A172 (cell line): ENCODE measurements at regions not wholly inside any gene's neighbourhood (a gene's known extent, or its start where the extent isn't known, plus 50 kb on each side); places are given as distances from the start of the nearest gene placed in this dataset.

ENCODE experiments used
- DNase-seq: peaks from one replicate; pipeline ENCODE4 v3.0.0-alpha.2; 2015; ENCODE audit warnings: low spot score

DNA sequence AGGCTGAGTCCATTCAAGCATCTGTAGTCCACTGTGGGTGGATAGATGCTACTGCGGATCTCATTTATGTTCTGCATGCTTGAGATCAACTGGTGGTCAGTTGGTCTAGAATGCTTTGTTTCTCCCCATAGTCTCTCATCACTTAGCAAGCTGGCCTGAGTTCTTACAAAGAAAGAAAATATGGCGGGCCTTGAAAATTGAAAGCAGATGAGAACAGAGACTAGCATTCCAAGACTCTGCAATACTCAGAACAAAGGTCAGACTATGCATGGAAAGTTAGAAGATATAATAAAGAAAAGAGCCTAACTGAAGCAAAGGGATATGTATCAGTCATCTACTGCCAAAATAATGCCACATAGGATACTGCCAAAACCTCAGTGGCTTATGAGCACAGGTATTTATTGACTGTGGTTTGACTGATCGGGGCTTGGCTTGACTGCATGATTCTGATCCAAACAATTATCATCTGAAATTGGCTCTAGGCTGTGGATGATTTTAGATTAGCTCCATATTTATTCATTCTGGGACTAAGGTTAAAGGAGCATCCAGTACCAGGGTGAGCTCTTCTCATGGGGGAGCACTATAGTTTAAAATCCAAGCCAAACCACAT, 258.9 kb downstream of the TAF11L14 start:
- DNase-seq: no peak

DNA sequence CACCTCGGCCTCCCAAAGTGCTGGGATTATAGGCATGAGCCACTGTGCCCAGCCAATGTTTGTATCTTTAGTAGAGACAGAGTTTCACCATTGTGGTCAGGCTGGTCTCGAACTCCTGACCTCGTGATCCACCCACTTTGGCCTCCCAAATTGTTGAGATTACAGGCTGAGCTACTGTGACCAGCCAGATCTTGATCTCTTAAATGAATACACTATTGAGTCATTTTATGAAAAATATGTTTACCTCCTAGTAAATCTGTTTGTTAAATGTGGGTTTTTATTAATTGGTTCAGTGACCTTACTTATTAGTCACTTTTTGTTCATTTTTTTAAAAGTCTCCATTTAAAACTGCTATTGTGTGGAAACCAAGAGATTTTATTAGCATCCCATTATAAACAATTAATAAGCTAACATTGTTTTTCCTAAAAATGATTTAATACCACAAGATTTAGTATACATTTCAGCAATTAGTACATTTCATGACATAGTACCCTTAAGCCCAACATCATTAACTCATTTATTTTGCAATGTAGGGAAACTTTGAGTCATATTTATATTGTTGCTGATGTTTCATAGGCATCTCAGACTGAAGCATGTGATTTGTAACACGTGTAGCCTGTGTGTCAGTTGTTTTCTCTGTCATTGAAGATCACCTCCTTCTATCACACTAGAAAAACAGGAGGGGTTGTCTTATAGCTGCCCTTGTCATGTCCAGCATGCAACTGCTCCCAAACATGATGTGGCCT, 261.2 kb downstream of the TAF11L14 start:
- no peak for DNase-seq

DNA sequence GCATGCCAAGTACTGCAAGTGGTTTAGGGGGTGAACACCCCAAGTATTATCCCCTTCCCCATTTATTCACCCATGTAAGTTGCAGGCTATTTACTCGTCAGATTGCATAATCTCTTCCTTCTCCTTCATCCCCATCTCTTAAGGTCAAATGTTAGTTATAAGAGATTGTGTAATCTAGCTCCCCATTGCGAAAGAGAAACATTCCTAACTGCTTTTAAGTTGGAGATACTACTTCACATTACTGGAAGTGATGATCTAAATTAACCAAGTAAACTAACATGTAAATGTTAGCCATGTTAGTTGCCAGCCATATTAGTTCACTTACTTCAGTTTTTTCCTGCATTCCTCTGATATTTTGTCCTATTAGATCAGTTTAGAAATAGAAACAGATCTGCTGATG, 262.3 kb downstream of the TAF11L14 start:
- no peak for DNase-seq

DNA sequence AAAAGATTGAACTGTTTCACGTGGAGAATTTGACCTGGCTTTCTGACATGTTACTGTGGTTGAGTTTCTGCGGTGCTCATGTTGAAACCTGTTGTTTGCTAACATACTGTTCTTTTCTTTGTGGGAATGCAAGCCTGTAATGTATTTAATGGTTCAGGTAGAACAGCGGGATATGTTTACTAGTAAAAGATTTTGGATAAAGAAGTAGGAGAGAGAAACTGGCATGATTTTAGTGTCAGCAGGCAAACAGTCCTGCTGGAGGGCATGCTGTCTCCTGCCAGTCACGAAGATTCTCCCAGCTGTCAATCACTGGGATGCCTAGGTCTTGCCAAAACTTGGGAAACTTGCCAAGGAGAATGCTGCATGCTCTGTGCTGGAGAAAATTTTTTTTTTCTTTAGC, 263.5 kb downstream of the TAF11L14 start:
- no peak for DNase-seq

DNA sequence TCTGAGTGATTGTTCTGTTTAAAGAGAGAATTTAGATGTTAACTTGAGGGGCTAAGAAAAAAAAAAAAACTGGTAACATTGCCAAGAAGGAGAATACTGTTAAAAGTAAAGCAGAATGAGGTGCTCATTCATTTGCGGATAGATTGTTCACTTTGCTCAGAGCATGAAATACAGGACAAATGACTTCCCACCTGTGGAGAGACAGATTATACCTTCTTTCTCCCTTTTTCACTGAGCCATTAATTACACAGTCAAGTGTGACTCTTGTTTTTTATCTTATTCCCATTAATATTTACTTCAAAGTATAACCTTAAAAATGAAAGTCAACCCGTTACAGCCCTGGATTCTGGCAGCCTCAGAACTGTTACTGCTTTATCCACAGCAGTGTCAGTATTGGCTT, 264.5 kb downstream of the TAF11L14 start:
- DNase-seq: no peak

DNA sequence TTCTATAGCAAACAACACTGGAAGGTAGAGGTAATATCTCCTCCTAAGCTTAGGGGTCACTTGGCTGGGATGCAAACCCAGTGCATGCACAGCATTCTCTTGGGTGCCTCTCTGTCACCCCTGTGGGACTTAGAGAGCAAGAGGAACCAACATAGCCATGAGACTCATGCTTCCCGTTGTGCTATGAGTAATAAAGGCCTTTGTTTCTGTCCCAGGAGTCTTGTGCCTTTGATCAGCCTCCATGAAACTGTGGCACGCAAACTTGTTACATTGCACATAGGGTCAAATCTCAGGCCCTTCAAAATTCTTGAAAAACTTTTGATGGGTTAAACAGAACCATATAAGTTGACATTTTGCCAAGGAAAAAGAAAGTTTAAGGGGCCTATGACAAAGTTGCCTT, 272.8 kb downstream of the TAF11L14 start:
- DNase-seq: no peak

DNA sequence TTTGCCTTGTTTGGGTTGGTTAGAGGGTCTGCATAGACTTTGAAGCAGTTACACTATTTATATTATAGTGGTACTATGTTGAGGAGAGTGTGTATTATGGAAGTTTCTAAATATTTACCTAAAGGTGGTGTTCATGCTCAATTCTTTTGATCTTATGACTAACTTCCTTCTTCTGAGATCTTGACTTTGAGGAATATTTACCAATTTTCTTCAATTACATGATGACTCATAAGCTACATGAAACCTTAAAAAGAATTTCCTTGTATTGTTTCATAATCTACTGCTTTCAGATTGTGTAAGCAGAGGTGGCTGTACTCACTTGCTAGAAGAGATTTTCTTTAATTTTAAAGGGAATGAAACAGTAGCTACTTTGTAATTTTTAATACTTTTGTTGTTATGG, 276.1 kb downstream of the TAF11L14 start:
- no peak for DNase-seq

DNA sequence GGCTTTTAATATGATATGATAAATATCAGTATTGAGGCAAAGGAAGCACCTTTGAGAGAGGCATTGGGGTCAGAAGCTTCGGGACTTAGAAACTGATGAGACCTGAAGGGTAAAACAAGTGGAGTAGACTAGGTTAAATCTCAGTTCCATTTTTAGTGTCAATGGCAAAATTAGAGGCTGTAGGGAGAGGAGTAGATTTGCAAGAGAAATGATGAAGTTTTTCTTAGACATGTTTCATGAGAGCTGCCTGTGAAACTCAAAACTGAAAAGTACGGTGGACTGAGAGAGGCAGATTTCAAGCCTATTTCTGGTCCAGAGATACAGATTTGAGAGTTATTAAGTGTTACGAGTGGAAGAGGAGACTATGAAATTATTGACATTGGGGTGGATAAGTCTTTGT, 278.5 kb downstream of the TAF11L14 start:
- DNase-seq: no peak

DNA sequence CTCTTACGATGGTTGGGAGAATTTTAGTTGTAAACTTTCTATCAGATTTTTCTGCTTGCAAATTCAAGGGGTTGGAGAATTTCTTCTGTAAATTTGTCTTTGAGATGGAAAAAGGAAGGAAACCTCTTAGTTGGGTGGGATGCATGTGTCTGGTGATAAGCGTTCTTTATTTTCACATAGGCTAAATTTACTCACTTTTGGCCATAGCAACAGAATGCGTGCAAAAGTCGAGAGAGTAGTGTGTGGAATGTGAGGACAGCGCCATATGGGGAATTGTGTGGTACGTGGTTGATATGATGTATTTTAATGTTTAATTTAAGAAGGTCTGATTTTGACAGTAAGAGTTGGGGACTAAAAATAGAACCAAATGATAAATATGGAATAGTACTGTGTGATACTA, 282.2 kb downstream of the TAF11L14 start:
- DNase-seq: no peak

DNA sequence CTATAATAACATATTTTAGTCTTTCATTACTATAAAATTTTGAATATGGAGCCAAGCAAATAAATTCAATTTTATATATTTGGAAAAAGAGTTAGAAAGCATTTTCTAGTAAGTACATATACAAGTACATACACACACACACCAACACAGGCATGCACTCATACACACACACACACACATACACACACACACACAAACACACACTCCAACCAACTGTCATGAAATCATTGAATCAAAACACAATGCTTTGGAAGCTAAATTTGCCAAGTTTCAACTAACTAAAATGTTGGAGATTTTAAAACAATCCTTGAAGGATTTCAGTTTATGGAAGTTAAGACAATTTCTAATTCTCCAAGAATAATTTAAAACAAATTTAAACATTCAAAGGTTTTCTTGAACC, 283.2 kb downstream of the TAF11L14 start:
- no peak for DNase-seq

DNA sequence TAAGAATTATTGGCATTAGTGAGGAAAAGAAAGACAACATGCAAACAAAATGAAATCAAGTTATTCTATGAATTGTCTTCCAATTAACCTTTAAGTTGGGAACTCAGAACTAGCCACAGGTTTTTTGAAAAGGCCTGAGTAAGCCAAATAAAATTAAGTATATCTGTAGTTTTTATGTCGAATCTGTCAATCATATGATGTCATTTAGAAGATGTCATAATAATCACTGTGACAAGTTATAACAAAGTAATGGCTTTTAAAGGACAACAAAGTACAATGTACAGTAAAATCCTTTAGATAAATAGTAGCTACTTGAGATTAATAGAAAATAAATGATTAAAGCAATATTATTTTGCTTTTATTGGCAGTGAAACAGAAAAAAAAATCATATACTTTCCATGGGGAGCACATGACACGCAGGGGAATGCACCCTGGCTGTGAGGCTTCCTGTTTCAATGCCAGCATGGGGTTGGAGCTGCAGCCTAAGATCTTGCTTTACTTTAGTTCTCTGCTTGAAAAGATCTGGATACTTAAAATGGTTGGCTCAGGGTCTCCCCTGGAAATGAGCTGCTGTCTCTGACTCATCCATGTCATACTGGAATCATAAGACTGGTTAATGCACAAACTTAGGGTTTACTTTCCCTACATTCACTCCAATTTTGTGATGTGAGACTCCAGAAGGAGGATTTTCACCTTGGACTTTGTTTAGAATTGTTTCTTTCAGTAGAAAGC, 284.3 kb downstream of the TAF11L14 start:
- DNase-seq: peak; percentile 2

DNA sequence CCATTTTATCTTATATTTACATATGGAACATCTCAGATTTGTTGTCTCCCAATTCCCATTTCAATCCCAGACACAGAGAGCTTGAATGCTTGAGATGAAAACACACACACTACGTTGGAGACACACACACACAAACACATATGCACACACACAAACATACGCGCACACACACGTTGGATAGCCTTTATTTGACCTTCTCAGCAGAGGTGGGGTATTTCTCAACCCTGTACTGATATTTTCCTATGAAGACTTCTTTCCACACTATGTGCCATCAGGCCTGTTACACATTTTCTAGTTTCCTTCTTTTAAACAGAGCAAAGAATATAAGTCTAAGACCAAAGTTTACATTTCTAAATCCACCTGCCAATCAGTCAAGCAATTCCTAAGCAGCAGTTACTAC, 291.0 kb downstream of the TAF11L14 start:
- no peak for DNase-seq

DNA sequence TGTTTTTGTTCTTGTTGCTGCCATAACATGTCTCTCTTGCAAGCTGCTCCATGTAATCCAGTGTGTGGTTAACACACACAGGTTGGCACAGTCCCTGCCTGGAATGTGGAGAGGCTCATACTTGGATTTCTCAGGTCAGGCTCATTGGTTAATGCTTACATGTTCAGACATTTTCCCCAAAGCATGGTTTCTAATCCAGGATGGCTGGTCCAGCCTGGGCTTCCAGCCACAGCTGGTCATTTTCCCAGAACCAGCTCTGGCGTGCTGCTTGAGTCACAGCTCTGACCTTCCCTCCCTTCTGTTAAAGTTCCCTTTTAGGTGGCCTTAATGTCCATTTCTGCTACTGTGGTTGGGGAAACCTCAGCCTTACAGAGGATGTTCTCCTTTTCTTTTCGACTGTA, 294.3 kb downstream of the TAF11L14 start:
- DNase-seq: no peak

DNA sequence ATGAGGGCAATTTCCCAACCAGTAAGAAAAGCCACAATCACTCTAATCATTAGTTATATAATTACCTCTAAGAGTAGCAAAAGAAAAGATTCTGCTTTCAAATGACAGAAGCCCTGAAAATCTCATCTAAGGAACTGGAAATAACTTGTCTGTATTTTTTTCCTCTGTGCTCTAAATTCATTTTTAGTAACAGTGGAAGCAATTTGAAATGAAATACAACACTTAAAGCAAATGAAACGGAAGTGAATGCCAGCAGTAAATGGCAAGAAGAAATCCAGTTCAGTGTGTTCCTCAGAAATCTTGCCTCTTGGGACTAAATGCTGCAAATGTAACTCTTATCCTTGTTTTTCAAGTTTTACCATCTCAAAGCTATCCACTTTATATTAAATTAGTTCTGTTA, 294.9 kb downstream of the TAF11L14 start:
- DNase-seq: no peak

DNA sequence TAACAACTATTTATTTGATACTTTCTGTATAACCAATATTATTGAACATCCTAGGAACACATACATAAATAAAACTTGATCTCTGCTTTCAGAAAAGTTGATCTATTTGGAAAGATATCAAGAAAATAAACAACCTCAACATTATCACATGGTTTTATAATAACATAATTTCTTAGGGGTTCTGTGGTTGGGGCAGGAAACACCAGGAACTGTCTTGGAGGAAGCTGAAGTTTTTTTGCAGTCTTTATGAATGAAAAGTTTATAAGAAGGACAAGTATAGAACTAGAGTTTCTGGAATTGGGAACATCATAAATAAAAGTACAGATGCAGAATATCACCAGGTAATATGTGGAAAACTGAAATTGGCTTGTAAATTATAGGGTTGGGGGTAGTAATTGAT, 296.1 kb downstream of the TAF11L14 start:
- no peak for DNase-seq

DNA sequence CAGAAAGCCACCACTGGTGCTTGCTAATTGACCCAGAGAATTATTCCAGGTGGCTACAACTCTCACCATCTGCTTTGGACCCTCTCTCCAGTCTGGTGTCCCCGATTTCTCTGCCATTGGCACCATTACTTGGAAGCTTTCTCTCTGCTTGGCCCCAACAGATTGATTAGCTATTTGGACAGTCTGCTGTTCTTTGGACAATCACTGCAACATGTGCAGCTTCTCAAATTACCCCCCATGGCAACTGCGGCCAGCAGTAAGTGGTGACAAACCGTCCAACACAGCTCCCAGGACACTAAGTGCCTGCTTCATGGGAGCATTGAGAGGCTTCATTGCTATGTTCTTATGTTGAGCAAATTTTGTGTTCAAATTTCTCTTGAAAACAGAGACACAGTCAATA, 309.8 kb downstream of the TAF11L14 start:
- no peak for DNase-seq

DNA sequence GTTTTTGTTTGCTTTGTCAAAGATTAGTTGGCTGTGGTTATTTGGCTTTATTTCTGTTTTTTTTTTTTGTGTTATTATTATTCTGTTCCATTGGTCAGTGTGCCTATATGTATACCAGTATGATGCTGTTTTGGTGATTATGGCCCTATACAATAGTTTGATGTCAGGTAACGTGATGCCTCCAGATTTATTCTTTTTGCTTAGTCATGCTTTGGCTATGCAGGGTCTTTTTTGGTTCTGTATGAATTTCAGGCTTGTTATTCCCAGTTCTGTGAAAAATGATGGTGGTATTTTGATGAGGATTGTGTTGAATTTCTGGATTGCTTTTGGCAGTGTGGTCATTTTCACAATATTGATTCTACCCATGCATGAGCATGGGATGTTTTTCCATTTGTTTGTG, 312.8 kb downstream of the TAF11L14 start:
- DNase-seq: no peak

DNA sequence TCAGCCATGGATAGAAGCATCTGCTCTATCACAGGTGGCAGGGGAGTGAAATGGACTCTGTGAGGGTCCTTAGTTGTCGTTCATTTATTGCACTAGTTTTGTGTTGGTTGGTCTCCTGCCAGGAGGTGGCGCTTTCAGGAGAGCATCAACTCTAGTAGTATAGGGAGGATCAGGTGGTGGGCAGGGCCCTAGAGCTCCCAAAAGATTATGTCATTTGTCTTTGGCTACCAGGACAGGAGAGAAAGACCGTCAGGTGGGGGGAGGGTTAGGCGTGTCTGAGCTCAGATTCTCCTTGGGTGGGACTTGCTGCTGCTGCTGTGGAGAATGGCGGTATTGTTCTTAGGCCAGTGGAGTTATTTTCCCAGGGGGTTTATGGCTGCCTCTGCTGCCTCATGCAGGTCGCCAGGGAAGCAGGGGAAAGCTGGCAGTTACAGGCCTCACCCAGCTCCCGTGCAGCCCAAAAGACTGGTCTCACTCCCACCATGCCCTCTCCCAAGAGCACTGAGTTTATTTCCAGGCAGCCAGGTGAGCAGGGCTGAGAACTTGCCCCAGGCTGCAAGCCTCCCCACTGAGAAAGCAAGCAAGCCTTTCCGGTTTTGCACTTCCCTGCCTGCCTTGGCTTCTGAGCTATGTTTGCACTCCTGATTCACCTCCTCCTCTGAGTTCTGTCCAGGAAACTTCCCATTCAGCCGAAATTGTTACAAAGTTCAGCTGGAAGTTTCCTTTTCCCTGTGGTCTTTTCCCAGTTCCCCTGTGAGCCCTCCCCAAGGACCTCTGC, 317.3 kb downstream of the TAF11L14 start:
- DNase-seq: peak; percentile 6

DNA sequence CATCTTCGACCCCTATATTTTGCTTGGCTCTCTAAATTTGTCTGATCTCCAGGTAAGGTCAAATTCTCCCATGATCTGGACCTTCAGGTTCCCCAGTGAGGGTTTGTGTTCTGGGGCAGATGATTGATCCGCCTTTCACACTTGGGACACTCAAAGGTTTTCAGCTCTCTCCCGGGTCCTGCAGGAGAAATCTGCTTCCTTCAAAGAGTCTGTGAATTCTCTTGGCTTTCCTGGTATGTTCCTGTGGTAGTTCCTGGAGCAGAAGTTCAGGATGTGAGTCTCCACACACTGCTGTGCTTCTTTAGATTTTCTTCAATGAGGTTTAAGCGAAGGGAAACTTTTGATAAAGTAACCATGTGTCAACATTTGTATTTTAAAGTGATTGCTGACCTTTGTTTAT, 318.0 kb downstream of the TAF11L14 start:
- no peak for DNase-seq

DNA sequence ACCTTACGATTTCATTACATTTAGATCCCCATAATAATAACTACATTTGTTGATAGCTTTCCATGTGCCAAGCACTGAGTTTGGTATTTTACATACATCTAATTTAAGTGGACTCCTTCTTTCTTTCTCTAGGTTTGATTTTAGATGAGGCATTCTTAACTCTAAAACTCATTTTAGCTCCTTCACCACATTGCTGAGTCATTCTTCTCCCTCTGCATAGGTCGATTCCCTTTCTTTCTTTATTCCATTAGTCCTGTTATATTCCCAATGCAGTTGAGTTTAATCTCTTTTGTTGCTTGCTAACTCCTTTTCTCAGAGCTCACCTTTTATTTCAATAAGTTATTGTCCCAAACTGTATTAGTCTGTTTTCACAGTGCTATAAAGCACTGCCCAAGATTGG, 329.8 kb downstream of the TAF11L14 start:
- no peak for DNase-seq

DNA sequence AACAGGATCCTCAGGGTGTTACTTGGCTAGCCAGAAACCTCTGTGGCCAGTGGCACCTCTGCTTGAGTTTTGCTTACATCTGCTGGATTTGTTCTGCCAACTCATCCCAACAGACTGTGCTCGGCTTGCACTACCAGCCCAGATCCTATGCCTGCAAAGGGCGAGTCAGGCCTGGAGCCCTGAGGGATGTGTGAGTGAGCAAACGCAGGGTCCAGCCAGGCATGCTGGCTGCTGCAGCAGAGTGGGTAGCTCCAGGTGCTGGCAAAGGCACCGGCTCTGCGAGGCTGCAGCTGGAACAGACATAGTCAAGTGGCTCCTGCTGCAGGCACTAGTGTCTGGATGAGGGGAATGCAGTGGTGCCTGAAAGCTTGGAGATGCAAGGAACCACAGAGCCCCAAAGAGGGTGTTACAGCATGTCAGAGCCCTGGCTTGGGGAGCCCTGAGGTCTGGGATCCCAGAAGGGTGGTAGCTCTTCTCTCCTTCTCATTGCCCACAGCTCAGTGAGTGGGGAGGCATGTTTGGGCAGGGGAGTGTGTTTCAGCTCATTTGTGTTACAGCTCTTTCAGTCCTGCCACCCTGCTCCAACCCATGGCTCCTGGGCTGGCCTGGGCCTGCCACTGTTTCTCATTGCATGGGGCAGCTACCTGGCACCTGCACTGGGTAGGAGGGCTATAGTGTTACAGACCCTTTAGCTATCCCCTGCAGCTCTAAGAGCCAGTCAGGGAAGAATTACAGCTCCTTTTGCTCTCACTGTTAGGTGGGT, 332.6 kb downstream of the TAF11L14 start:
- no peak for DNase-seq

DNA sequence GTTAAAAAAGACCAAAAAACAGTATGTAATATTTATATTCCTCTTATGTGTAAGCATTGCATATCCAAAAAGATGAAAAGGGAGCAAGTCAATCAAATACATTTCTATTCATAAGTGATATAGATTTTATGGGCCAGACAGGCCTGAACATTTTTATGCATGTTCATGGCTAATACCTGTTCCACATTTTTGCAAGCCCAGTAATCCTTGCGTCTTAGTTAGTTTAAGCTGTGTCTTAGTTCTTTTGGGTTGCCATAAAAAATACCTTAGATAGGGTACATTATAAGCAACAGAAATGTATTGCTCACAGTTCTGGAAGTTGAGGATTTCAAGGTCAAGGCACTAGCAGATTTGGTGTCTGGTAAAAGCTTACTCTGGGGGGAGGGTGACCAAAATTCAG, 342.1 kb downstream of the TAF11L14 start:
- no peak for DNase-seq
